B cell (primary cell): ENCODE measurements at regions not wholly inside any gene's neighbourhood (a gene's known extent, or its start where the extent isn't known, plus 50 kb on each side); places are given as distances from the start of the nearest gene placed in this dataset.

Experiments used
- ATAC-seq: fragments of 200-7000 bp; cut with Tn5 transposase; one replicate; pipeline ENCODE4 v1.10.0; 2021; ENCODE audit warnings: low read depth, mild to moderate bottlenecking, moderate number of reproducible peaks, moderate library complexity
- CTCF ChIA-PET: fragments of 350-600 bp; sonication (Branson Sonifier 250); formaldehyde crosslinking; loops from one replicate; lab custom pipeline; 2021; ENCODE audit warnings: antibody characterized with exemption, inconsistent platforms; lab: Charles Lee
- POLR2A ChIA-PET: fragments of 350-600 bp; sonication (Branson Sonifier 250); formaldehyde crosslinking; loops from one replicate; lab custom pipeline; 2021; ENCODE audit warnings: antibody characterized with exemption; lab: Charles Lee
- DNase-seq: peaks from one replicate; pipeline ENCODE4 v3.0.0; 2013
- H2AFZ ChIP-seq: 2 replicates; pipeline ENCODE4 v1.6.1; 2012; ENCODE audit warnings: mild to moderate bottlenecking, low read depth, low read length; ENCODE audit not compliant: insufficient read depth, poor library complexity, severe bottlenecking
- H3K27ac ChIP-seq, 2 donors: 1 replicate in 1 of 2; 2 replicates in 1 of 2; pipeline ENCODE4 v1.5.1; 2012 to 2013; ENCODE audit warnings: low read length in 2 of 2, mild to moderate bottlenecking in 2 of 2, moderate library complexity in 1 of 2
- H3K27me3 ChIP-seq, 4 experiments: fragments of 200-600 bp in 1 of 4; sonication (generic) in 1 of 4; replicated peaks in 1 of 4; 1 replicate in 2 of 4; 2 replicates in 2 of 4; pipeline versions ENCODE4 v1.6.1 to v1.7.0; 2013 to 2016; ENCODE audit warnings: low read length in 3 of 4, mild to moderate bottlenecking in 2 of 4, mixed read lengths in 1 of 4, moderate library complexity in 1 of 4; ENCODE audit not compliant: insufficient read depth in 4 of 4, control insufficient read depth in 3 of 4; ENCODE audit errors: control extremely low read depth in 1 of 4
- H3K36me3 ChIP-seq, 2 experiments: replicated peaks in 1 of 2; 1 replicate in 1 of 2; 2 replicates in 1 of 2; pipeline versions ENCODE4 v1.6.1 to v1.7.1; 2013; ENCODE audit warnings: low read length in 1 of 2; ENCODE audit not compliant: insufficient read depth in 2 of 2, control insufficient read depth in 1 of 2; ENCODE audit errors: control extremely low read depth in 1 of 2, extremely low read depth in 1 of 2
- H3K4me1 ChIP-seq, 2 donors: fragments of 200-600 bp in 1 of 2; sonication (generic) in 1 of 2; 1 replicate in 1 of 2; 2 replicates in 1 of 2; pipeline versions ENCODE4 v1.5.1 to v1.6.1; 2013 to 2017; ENCODE audit warnings: low read length in 2 of 2; ENCODE audit not compliant: control insufficient read depth in 2 of 2, insufficient read depth in 2 of 2
- H3K4me2 ChIP-seq: replicated peaks from 2 replicates; pipeline ENCODE3; 2012; ENCODE audit warnings: mild to moderate bottlenecking, low read depth, low read length; ENCODE audit not compliant: poor library complexity, severe bottlenecking
- H3K4me3 ChIP-seq, 5 experiments: fragments of 200-600 bp in 1 of 5; sonication (generic) in 1 of 5; 1 replicate in 3 of 5; 2 replicates in 2 of 5; pipeline versions ENCODE4 v1.5.1 to v1.7.0; 2011 to 2016; ENCODE audit warnings: low read length in 4 of 5, mild to moderate bottlenecking in 4 of 5, low read depth in 2 of 5, control low read depth in 1 of 5, moderate library complexity in 1 of 5; ENCODE audit not compliant: insufficient read depth in 1 of 5; ENCODE audit errors: control extremely low read depth in 1 of 5, extremely low read depth in 1 of 5
- H3K79me2 ChIP-seq: fragments of 200-600 bp; sonication (generic); one replicate; pipeline ENCODE4 v1.6.0; 2016; ENCODE audit warnings: low read length; ENCODE audit not compliant: control insufficient read depth, insufficient read depth
- H3K9ac ChIP-seq: fragments of 200-600 bp; sonication (generic); 2 replicates; pipeline ENCODE4 v1.6.1; 2017; ENCODE audit warnings: mild to moderate bottlenecking, low read length, moderate library complexity
- H3K9me3 ChIP-seq, 3 donors: one replicate each; pipeline versions ENCODE4 v1.6.1 to v1.7.1; 2013; ENCODE audit warnings: low read length in 2 of 3; ENCODE audit not compliant: control insufficient read depth in 2 of 3, insufficient read depth in 1 of 3; ENCODE audit errors: control extremely low read depth in 1 of 3
- H4K20me1 ChIP-seq: 2 replicates; pipeline ENCODE4 v1.6.0; 2012; ENCODE audit warnings: mild to moderate bottlenecking, low read length; ENCODE audit not compliant: insufficient read depth, control insufficient read depth, poor library complexity, severe bottlenecking
- H3K27ac Mint-ChIP-seq: one replicate; pipeline ENCODE4 v1.8.0; 2021; ENCODE audit warnings: mixed read lengths
- H3K27me3 Mint-ChIP-seq: one replicate; pipeline ENCODE4 v1.8.0; 2021; ENCODE audit warnings: mixed read lengths
- H3K4me1 Mint-ChIP-seq: one replicate; pipeline ENCODE4 v1.8.0; 2021; ENCODE audit warnings: mixed read lengths
- H3K4me3 Mint-ChIP-seq: one replicate; pipeline ENCODE4 v1.8.0; 2021; ENCODE audit warnings: mixed read lengths
- H3K9me3 Mint-ChIP-seq: one replicate; pipeline ENCODE4 v1.8.0; 2022; ENCODE audit warnings: mixed read lengths; ENCODE audit not compliant: insufficient read depth
- CTCF ChIP-seq: fragments of 200-600 bp; IDR thresholded peaks from one replicate; pipeline ENCODE4 v1.8.0; 2022; ENCODE audit warnings: antibody characterized with exemption, mild to moderate bottlenecking
- EZH2 ChIP-seq: IDR thresholded peaks from 2 replicates; pipeline ENCODE4 v1.6.1; 2012; ENCODE audit warnings: borderline replicate concordance, low read depth, mild to moderate bottlenecking, moderate library complexity, low read length; ENCODE audit not compliant: insufficient read depth, poor library complexity, severe bottlenecking
- WGBS: methylation state at CpG from one replicate; pipeline ENCODE4 v1.1.5; 2013; ENCODE audit warnings: missing lambda C conversion rate; ENCODE audit not compliant: insufficient coverage; 5-methylcytosine and 5-hydroxymethylcytosine counted together
- intact Hi-C: fragments of 100-400 bp; cut with micrococcal nuclease; formaldehyde crosslinking; loops from one replicate; pipeline ENCODE4 v1.10.0; 2022

DNA sequence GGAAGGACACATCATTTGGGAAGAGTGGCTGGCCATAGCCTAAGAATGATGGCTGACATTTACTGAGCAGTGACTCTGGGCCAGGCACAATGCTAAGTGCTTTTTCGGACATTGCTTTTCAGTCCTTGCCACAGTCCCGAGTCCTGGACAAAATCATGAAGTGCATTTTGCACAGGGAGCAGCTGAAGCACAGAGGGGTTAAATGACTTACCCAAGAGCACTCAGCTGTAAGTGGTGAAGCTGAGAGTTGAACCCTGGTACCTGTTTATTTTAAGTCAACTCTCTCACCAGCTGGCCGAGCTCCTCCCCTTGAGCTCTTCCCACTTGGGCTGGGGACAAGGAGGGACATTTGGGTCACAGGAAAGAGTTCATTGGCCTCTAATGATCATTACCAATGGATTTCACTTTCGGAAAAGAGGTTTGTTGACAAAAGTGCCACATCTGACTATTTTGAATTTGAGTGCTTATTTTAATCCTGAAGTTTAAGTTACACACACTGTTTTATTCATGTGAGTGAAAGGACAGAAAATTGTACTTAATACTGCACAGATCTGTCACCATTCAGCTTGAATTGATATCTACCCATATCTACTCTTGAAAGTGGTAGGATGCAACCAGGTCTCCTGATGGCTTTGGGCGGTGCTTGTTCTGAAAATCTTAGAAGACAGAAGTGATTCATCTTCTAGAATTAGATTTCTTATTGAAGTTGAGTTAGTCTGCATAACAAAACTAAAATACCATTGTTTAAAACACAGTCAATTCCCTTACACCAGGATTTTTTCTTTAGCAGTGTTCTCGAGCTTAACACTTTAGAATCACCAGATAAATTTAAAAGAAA lies 368.7 kb upstream of the PROK2 start:
- Histone ChIP-seq H3K79me2 (no peaks in the 10 kb centered on the region), H4K20me1 (no peaks in the 10 kb centered on the region), H3K27me3 (peaks cover 0 to 4% (median 1%) of the 10 kb centered on the region in 4 experiments), H3K9ac (no peak overlapping the region), H3K36me3 (no peaks in the 10 kb centered on the region), H3K9me3 (peaks cover 0 to 11% (median 9%) of the 10 kb centered on the region in 3 donors), H3K27ac (no peak overlapping the region), H3K4me3 (no peak overlapping the region), H2AFZ (no peak overlapping the region), H3K4me2 (no peak overlapping the region), H3K4me1 (peaks cover 12 to 13% of the 10 kb centered on the region in 2 donors)
- TF ChIP-seq CTCF (no peak), EZH2 (no peak)
- DNase-seq (no peak), ATAC-seq (no peak)
- Mint-ChIP-seq H3K4me3 (no peak overlapping the region), H3K9me3 (peaks cover 2% of the 10 kb centered on the region), H3K4me1 (peaks cover 12% of the 10 kb centered on the region), H3K27ac (no peak overlapping the region), H3K27me3 (no peaks in the 10 kb centered on the region)
- 89% methylated on average over 2 of the region's 6 CpGs for WGBS
- CTCF ChIA-PET = no interaction called here
- POLR2A ChIA-PET = no interaction called here
- intact Hi-C loops = no loop called here
